GM12891 (cell line): ENCODE measurements at regions not wholly inside any gene's neighbourhood (a gene's known extent, or its start where the extent isn't known, plus 50 kb on each side); places are given as distances from the start of the nearest gene placed in this dataset.

Experiments
- POLR2A ChIP-seq: IDR thresholded peaks from 2 replicates; pipeline ENCODE4 v1.6.1; 2011; ENCODE audit warnings: low read depth, low read length, control low read depth
- POLR2AphosphoS5 ChIP-seq: IDR thresholded peaks from 2 replicates; pipeline ENCODE4 v1.6.1; 2011; ENCODE audit warnings: low read depth, low read length, control low read depth
- SPI1 ChIP-seq: IDR thresholded peaks from 2 replicates; pipeline ENCODE4 v1.6.1; 2011; ENCODE audit warnings: low read depth, low read length, control low read depth
- TAF1 ChIP-seq: IDR thresholded peaks from 2 replicates; pipeline ENCODE4 v1.6.1; 2011; ENCODE audit warnings: low read depth, low read length, control low read depth

DNA sequence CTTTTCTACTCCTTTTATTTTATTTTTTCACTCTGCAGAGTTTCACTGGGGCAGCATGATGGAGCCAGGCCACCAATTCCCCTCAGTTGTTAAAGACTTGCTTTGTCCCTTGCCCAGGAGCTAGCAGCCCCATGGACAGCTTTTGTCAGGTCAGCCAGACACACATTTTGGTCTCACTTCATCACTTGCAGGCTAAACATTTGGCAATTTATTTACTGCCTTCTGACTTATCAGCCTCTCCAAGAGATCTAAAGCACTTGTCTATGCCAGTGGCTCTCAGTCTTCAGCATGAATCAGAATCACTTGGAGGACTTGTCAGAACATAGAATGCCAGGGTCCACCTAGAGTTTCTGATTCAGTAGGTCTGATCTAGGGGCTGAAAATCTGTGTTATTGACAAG is 66.4 kb upstream of the GDF10 start:
- TF ChIP-seq SPI1 (no peak), POLR2A (no peak), TAF1 (no peak), POLR2AphosphoS5 (no peak)
